B cell (primary cell): ENCODE measurements at regions not wholly inside any gene's neighbourhood (a gene's known extent, or its start where the extent isn't known, plus 50 kb on each side); places are given as distances from the start of the nearest gene placed in this dataset.

ENCODE experiments used
- CTCF ChIP-seq: fragments of 200-600 bp; IDR thresholded peaks from one replicate; pipeline ENCODE4 v1.8.0; 2022; ENCODE audit warnings: antibody characterized with exemption, mild to moderate bottlenecking
- EZH2 ChIP-seq: IDR thresholded peaks from 2 replicates; pipeline ENCODE4 v1.6.1; 2012; ENCODE audit warnings: borderline replicate concordance, low read depth, mild to moderate bottlenecking, moderate library complexity, low read length; ENCODE audit not compliant: insufficient read depth, poor library complexity, severe bottlenecking

GRCh38 chr11:7186190-7186589 lies 65.5 kb upstream of the SYT9 start:
- TF ChIP-seq CTCF (no peak), EZH2 (no peak)
